Thoracic aorta (tissue), 2 donors: ENCODE measurements at regions not wholly inside any gene's neighbourhood (a gene's known extent, or its start where the extent isn't known, plus 50 kb on each side); places are given as distances from the start of the nearest gene placed in this dataset.

ENCODE experiments used
- ATAC-seq: fragments of 150-250 bp; one replicate; pipeline ENCODE4 v1.8.0; 2017; ENCODE audit warnings: low read depth; ENCODE audit not compliant: insufficient number of reproducible peaks, low FRiP score
- DNase-seq: peaks from one replicate; pipeline ENCODE4 v3.0.0-alpha.2; 2020; ENCODE audit warnings: low spot score
- H3K27ac ChIP-seq, 2 donors: fragments of 200-600 bp; sonication (generic); 1 replicate in 1 of 2; 2 replicates in 1 of 2; pipeline ENCODE4 v1.5.1; 2016; ENCODE audit warnings: mild to moderate bottlenecking in 2 of 2, moderate library complexity in 2 of 2
- H3K27me3 ChIP-seq: fragments of 200-600 bp; sonication (generic); replicated peaks from 2 replicates; pipeline ENCODE4 v1.6.0; 2016; ENCODE audit warnings: mild to moderate bottlenecking; ENCODE audit not compliant: insufficient read depth
- H3K36me3 ChIP-seq: fragments of 200-600 bp; sonication (generic); one replicate; pipeline ENCODE4 v1.5.1; 2016
- H3K4me1 ChIP-seq, 2 donors: fragments of 200-600 bp; sonication (generic); 1 replicate in 1 of 2; 2 replicates in 1 of 2; pipeline versions ENCODE4 v1.5.1 to v1.6.0; 2016; ENCODE audit warnings: low read depth in 2 of 2, mild to moderate bottlenecking in 1 of 2; ENCODE audit not compliant: control insufficient read depth in 1 of 2
- H3K4me3 ChIP-seq: fragments of 200-600 bp; sonication (generic); 2 replicates; pipeline ENCODE4 v1.5.1; 2016; ENCODE audit warnings: mild to moderate bottlenecking
- H3K9me3 ChIP-seq: fragments of 200-600 bp; sonication (generic); 2 replicates; pipeline ENCODE4 v1.5.1; 2016
- CTCF ChIP-seq: fragments of 200-600 bp; sonication (generic); IDR thresholded peaks from one replicate; pipeline ENCODE4 v1.5.1; 2019; ENCODE audit warnings: antibody characterized with exemption

DNA sequence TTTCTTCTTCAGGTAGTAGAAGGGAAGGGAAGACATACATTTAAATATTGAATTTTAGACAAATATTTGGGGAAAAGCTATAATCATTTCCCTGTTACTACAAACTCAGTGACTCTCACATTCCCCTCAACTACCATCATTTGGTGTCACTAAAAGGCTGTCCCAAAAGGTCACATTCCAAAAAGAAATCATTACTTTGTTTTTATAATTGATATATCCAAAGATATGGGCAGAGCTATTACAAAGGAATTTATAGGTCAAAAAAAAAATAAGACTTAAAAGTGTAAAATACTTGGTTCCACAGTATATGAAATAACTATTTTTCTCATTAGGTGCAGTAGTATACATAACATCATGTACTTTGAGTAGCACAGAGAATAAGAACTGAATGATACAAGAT lies 751.4 kb downstream of the KCNA4 start:
- DNase-seq (no peak), ATAC-seq (no peak)
- no peak for TF ChIP-seq CTCF
- Histone ChIP-seq H3K27ac (no peak overlapping the region), H3K9me3 (no peaks in the 10 kb centered on the region), H3K27me3 (no peaks in the 10 kb centered on the region), H3K4me1 (peaks cover 0 to 6% of the 10 kb centered on the region in 2 donors), H3K4me3 (no peak overlapping the region), H3K36me3 (no peaks in the 10 kb centered on the region)

DNA sequence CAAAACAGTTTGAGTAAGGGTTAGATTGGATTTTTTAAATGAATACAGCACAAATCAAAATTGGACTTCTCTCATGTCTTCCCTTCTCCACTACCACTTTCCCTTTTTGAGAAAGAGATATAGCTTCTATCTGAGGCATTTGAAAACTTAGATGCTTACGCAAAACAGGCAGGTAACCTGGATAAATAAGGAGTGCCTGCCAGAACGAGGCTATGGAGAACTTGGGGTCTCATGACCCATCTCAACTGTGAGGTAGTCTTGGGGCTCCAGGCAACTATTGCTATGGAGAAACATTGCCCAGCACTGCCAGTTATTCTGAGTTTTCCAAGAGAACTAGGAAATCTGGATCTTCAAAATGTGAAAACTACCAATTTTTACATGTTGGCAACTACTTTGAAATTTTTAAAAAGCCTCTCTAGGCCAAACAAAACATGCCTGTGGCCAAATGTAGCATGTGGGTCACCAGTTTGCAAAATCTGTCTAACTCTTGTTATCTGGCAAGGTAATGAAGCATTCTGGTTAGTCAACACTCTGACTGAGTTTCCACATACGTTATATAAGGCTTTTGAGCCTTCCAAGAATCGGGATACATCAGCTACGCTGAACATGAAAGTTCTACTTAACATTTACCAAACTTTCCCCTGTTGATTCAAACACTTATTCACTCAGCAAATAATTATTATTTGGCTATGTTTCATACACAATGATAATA lies 752.7 kb downstream of the KCNA4 start:
- H3K36me3 ChIP-seq = no peaks in the 10 kb centered on the region
- no peaks in the 10 kb centered on the region for H3K9me3 ChIP-seq
- no peak overlapping the region for H3K27ac ChIP-seq
- H3K4me3 ChIP-seq = no peak overlapping the region
- H3K4me1 ChIP-seq = peaks cover 0 to 6% of the 10 kb centered on the region in 2 donors
- no peak for TF ChIP-seq CTCF
- no peak for DNase-seq
- H3K27me3 ChIP-seq = no peaks in the 10 kb centered on the region
- ATAC-seq = no peak

GRCh38 chr11:29261831-29262230 lies 755.0 kb downstream of the KCNA4 start:
- no peak for TF ChIP-seq CTCF

GRCh38 chr11:29260939-29261705 lies 755.7 kb downstream of the KCNA4 start:
- TF ChIP-seq CTCF = no peak
- ATAC-seq = no peak

More at GRCh38 chr11:29261831-29262230, 755.0 kb downstream of the KCNA4 start:
- no peaks in the 10 kb centered on the region for H3K9me3 ChIP-seq
- no peaks in the 10 kb centered on the region for H3K36me3 ChIP-seq
- H3K27me3 ChIP-seq = no peaks in the 10 kb centered on the region
- ATAC-seq (no peak), DNase-seq (no peak)
- peaks cover 0 to 6% of the 10 kb centered on the region in 2 donors for H3K4me1 ChIP-seq
- H3K4me3 ChIP-seq = no peak overlapping the region
- H3K27ac ChIP-seq = no peak overlapping the region

DNA sequence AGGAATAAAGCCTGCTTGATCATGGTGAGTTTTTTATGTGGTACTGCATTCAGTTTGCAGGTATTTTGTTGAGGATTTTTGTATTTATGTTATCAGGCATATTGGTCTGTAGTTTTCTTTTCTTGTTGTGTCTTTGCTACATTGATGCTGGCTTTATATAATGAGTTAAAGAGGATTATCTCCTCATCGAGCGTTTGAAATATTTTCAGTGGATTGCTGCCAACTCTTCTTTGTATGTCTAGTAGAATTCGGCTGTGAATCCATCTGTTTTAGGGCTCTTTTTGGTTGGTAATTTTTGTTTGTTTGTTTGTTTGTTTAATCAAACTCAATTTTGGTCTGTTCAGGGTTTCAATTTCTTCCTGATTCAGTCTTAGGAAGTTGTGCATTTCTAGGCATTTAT lies 758.4 kb downstream of the KCNA4 start:
- TF ChIP-seq CTCF = no peak
- no peak for DNase-seq

More at GRCh38 chr11:29260939-29261705, 755.7 kb downstream of the KCNA4 start:
- Histone ChIP-seq H3K36me3 (no peaks in the 10 kb centered on the region), H3K4me3 (no peak overlapping the region), H3K9me3 (no peaks in the 10 kb centered on the region), H3K4me1 (peaks cover 0 to 6% of the 10 kb centered on the region in 2 donors), H3K27ac (no peak overlapping the region), H3K27me3 (no peaks in the 10 kb centered on the region)
- no peak for DNase-seq

More for the DNA sequence above, 758.4 kb downstream of the KCNA4 start:
- H3K4me1 ChIP-seq = no peaks in the 10 kb centered on the region
- H3K36me3 ChIP-seq = no peaks in the 10 kb centered on the region
- no peaks in the 10 kb centered on the region for H3K9me3 ChIP-seq
- H3K27ac ChIP-seq = no peak overlapping the region
- no peak for ATAC-seq
- no peaks in the 10 kb centered on the region for H3K27me3 ChIP-seq
- H3K4me3 ChIP-seq = no peak overlapping the region
